Omental fat pad (tissue), 3 donors: ENCODE measurements at regions not wholly inside any gene's neighbourhood (a gene's known extent, or its start where the extent isn't known, plus 50 kb on each side); places are given as distances from the start of the nearest gene placed in this dataset.

Experiments
- ATAC-seq: fragments of 150-250 bp; one replicate; pipeline ENCODE4 v1.9.1; 2016; ENCODE audit warnings: mild to moderate bottlenecking, moderate library complexity; ENCODE audit not compliant: low FRiP score
- DNase-seq: peaks from one replicate; pipeline ENCODE4 v3.0.0-alpha.2; 2019; ENCODE audit warnings: low spot score
- TF ChIP-seq, protein P1 (sequence below), 3 donors: fragments of 450-650 bp; IDR thresholded peaks; one replicate each; pipeline ENCODE4 v1.5.1; 2016 to 2017; ENCODE audit warnings: antibody characterized with exemption in 3 of 3, mild to moderate bottlenecking in 3 of 3, moderate library complexity in 2 of 3

GRCh38 chr7:52018680-52019054, 702.1 kb upstream of the COBL start:
- TF ChIP-seq, protein P1, sequence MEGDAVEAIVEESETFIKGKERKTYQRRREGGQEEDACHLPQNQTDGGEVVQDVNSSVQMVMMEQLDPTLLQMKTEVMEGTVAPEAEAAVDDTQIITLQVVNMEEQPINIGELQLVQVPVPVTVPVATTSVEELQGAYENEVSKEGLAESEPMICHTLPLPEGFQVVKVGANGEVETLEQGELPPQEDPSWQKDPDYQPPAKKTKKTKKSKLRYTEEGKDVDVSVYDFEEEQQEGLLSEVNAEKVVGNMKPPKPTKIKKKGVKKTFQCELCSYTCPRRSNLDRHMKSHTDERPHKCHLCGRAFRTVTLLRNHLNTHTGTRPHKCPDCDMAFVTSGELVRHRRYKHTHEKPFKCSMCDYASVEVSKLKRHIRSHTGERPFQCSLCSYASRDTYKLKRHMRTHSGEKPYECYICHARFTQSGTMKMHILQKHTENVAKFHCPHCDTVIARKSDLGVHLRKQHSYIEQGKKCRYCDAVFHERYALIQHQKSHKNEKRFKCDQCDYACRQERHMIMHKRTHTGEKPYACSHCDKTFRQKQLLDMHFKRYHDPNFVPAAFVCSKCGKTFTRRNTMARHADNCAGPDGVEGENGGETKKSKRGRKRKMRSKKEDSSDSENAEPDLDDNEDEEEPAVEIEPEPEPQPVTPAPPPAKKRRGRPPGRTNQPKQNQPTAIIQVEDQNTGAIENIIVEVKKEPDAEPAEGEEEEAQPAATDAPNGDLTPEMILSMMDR (IDR thresholded peaks at IDR 0.05) = no peak
- DNase-seq (no peak), ATAC-seq (no peak)

GRCh38 chr7:52017802-52018679, 701.4 kb upstream of the COBL start:
- ATAC-seq = no peak
- TF ChIP-seq, protein P1 (IDR thresholded peaks at IDR 0.05) = no peak
- no peak for DNase-seq

DNA sequence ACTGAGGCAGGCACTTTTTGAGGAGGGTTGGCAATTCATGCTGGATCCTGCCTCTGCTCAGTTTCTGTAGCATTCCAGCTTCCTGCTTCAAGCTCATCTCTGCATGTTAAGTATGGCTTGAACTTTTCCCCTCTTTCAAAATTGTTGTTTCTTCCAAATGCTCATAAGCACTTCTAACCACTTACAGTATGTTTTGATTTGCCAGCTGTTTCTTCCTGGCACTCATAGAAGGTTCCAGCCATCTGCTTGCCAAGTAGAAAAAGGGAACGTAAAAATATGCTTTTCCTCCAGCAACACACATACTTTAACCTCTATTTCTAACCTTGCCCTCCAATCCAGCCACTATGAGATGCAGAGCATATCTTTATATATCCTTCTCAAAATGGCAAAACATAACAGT, 692.6 kb upstream of the COBL start:
- no peak for DNase-seq
- TF ChIP-seq, protein P1 (IDR thresholded peaks at IDR 0.05) = no peak
- ATAC-seq = no peak

DNA sequence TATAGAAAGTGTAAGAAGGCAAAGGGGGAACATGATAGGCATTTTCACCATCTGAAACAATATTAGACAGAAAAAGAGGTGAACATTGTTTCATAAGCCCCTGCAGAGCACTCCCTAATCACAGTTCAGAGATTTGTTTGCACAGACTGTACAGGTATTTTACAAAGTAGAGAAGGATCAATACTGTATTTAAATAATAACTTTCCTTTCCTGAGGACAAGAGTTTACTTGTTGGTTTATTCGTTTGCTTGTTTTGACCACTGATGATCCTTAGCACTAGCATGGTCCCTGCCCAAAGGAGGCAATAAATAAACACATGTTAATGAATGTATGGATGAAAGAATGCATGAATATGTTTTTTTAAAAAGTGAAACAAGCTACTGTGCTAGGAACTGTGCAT, 690.1 kb upstream of the COBL start:
- no peak for ATAC-seq
- TF ChIP-seq, protein P1 (IDR thresholded peaks at IDR 0.05) = no peak
- no peak for DNase-seq

DNA sequence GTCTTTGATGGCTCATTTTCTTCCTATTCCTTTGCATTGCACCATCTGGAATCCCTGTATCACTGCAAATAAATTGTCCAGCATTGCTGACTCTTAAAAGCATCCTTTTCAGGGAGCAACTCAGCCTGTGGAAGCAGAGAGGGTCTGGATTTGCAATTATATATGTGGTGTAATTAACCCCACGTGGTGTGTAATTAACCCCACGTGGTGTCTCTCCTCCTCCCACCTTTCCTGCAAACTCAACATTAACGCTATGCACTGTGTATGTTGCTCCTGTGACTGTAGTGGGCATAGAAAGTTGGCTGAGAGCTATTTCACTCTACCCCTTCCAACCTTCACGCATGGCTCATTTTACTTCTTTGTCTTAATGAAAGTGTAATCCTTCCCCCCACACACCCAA, 689.0 kb upstream of the COBL start:
- TF ChIP-seq, protein P1 (IDR thresholded peaks at IDR 0.05) = no peak
- ATAC-seq (no peak), DNase-seq (no peak)

DNA sequence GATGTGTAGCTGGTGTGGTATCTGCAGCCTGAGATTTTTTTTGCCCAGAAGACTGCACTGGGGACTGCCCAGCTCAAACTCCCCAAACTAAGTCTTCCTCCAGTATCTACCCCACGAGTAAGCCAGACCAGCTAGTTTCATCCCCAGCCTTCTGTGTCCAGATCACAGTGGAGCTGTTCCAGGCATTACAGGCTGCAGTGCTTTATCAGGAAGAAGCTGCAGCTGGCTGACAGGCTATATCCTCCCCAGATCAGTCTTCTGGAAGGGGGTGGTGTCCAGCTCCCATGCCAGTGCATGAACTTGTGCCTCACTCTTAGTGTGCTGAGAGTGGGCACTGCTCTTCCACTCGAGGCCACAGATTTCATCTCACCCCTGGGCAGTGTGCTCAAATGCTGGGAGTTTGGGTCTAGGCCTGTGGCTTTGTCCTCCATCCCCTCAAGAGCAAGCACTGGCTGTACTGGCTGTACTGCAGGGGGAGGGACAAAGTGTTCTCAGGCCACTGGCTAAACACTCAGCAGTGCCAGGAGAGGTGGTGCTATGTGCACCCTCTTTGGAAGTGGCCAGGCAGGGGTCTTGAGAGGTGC, 679.1 kb upstream of the COBL start:
- TF ChIP-seq, protein P1 (IDR thresholded peaks at IDR 0.05) = no peak
- DNase-seq = no peak
- no peak for ATAC-seq

DNA sequence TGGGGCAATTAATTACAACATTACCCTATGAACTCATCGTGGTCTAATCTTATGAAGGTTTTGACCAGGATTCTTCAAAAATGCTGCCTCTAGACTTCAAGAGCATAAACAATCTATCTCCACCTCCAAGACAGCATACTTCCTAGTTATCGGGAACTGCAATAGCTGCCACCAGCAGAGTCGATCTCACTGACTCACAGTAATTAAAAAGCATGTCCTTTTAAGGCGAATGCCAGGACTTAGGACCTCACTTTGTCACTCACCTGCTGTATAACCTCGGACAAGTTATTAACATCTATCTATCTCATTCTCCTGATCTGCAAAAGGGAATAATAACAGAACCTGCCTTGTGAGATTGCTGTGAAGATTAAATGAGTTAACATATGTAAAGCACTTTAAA, 666.0 kb upstream of the COBL start:
- no peak for DNase-seq
- TF ChIP-seq, protein P1 (IDR thresholded peaks at IDR 0.05) = no peak
- ATAC-seq = no peak
